ENCODE measurements at regions not wholly inside any gene's neighbourhood (a gene's known extent, or its start where the extent isn't known, plus 50 kb on each side); places are given as distances from the start of the nearest gene placed in this dataset.

DNA sequence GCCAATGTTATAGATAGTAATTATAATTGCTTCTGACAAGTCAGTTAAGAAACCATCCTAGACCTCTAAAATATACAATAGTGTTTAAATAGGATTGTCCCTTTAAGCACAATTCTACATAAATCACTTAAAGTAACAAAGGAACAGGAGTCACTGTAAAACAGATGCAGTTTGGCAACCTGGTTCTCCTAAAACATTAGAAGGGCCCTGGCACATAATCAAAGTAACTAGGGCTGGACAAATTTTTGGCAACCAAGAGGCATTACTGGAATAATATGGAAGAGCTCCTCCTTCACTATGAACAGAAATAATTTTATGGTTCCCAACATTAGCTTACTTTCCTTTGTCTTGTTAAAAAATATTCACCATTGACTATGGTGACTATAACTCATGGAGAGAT, 75.0 kb upstream of the CCDC160 start:
- H3K27ac ChIP-seq (ENCODE audit: low read length): no peak overlapping the region
- H3K4me3 ChIP-seq (ENCODE audit: low read length): no peak overlapping the region
- BruUV-seq (replicated peaks): no TSS peak
- H3K27me3 ChIP-seq (ENCODE audit: low read length): peaks cover 13% of the 10 kb centered on the region
- H4K20me1 ChIP-seq (ENCODE audit: low read length): no peaks in the 10 kb centered on the region
- H3K9me3 ChIP-seq (ENCODE audit: low read length): no peaks in the 10 kb centered on the region
- no peaks in the 10 kb centered on the region for H3K9me2 ChIP-seq (replicated peaks; ENCODE audit: low read length)
- no peak overlapping the region for H3K9ac ChIP-seq (ENCODE audit: low read length)
- no peak overlapping the region for H3K4me2 ChIP-seq (ENCODE audit: low read length)
- H3K4me1 ChIP-seq (ENCODE audit: insufficient read depth, low read length): no peaks in the 10 kb centered on the region
- no peaks in the 10 kb centered on the region for H3F3A ChIP-seq (ENCODE audit: low read length, unreplicated experiment)
- ATAC-seq: no peak
- DNase-seq: no peak
- ChIA-PET POLR2A (ENCODE audit: unreplicated experiment) (no interaction called here), CTCF (no interaction called here)
- H3K36me3 ChIP-seq (ENCODE audit: low read depth, low read length): no peaks in the 10 kb centered on the region
- no peak overlapping the region for H2AFZ ChIP-seq (ENCODE audit: low read length)
- H3K79me2 ChIP-seq (ENCODE audit: low read length): no peaks in the 10 kb centered on the region
- TF ChIP-seq EZH2 (IDR thresholded peaks at IDR 0.05; ENCODE audit: low read length, unreplicated experiment): no peak
- TF ChIP-seq, protein P1, sequence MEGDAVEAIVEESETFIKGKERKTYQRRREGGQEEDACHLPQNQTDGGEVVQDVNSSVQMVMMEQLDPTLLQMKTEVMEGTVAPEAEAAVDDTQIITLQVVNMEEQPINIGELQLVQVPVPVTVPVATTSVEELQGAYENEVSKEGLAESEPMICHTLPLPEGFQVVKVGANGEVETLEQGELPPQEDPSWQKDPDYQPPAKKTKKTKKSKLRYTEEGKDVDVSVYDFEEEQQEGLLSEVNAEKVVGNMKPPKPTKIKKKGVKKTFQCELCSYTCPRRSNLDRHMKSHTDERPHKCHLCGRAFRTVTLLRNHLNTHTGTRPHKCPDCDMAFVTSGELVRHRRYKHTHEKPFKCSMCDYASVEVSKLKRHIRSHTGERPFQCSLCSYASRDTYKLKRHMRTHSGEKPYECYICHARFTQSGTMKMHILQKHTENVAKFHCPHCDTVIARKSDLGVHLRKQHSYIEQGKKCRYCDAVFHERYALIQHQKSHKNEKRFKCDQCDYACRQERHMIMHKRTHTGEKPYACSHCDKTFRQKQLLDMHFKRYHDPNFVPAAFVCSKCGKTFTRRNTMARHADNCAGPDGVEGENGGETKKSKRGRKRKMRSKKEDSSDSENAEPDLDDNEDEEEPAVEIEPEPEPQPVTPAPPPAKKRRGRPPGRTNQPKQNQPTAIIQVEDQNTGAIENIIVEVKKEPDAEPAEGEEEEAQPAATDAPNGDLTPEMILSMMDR (conservative IDR thresholded peaks at IDR 0.05; ENCODE audit: low read depth, low read length): no peak
- intact Hi-C loops (cut with micrococcal nuclease): no loop called here

DNA sequence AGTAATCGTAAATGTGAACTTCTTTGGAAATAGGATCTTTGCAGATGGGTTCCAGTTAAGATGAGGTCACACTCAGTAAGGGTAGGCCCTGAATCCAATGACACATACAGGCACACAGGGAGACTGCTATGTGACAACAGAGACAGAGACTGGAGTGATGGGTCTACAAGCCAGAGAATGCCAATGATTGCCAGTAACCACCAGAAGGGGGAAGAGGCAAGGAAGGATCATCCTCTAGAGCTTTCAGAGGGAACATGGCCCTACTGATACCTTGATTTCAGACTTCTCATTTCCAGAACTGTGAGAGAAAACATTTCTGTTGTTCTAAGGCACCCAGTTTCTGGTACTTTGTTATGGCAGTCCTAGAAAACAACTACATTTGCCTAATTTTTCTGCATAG, 73.1 kb upstream of the CCDC160 start:
- H3K4me1 ChIP-seq (ENCODE audit: insufficient read depth, low read length): no peaks in the 10 kb centered on the region
- no peaks in the 10 kb centered on the region for H3K9me3 ChIP-seq (ENCODE audit: low read length)
- no peak overlapping the region for H3K9ac ChIP-seq (ENCODE audit: low read length)
- ATAC-seq (no peak), DNase-seq (no peak)
- no peak overlapping the region for H3K27ac ChIP-seq (ENCODE audit: low read length)
- H4K20me1 ChIP-seq (ENCODE audit: low read length): no peaks in the 10 kb centered on the region
- no TSS peak for BruUV-seq (replicated peaks)
- ChIA-PET POLR2A (ENCODE audit: unreplicated experiment) (no interaction called here), CTCF (no interaction called here)
- H3K4me2 ChIP-seq (ENCODE audit: low read length): no peak overlapping the region
- intact Hi-C loops (cut with micrococcal nuclease): no loop called here
- peaks cover 16% of the 10 kb centered on the region for H3K27me3 ChIP-seq (ENCODE audit: low read length)
- no peaks in the 10 kb centered on the region for H3F3A ChIP-seq (ENCODE audit: low read length, unreplicated experiment)
- H3K9me2 ChIP-seq (replicated peaks; ENCODE audit: low read length): no peaks in the 10 kb centered on the region
- no peak overlapping the region for H3K4me3 ChIP-seq (ENCODE audit: low read length)
- no peaks in the 10 kb centered on the region for H3K79me2 ChIP-seq (ENCODE audit: low read length)
- H3K36me3 ChIP-seq (ENCODE audit: low read depth, low read length): no peaks in the 10 kb centered on the region
- TF ChIP-seq EZH2 (IDR thresholded peaks at IDR 0.05; ENCODE audit: low read length, unreplicated experiment): no peak
- TF ChIP-seq, protein P1 (conservative IDR thresholded peaks at IDR 0.05; ENCODE audit: low read depth, low read length): no peak
- TF ChIP-seq EZH2phosphoT487 (IDR thresholded peaks at IDR 0.05; ENCODE audit: borderline replicate concordance, low read length): no peak
- H2AFZ ChIP-seq (ENCODE audit: low read length): no peak overlapping the region

DNA sequence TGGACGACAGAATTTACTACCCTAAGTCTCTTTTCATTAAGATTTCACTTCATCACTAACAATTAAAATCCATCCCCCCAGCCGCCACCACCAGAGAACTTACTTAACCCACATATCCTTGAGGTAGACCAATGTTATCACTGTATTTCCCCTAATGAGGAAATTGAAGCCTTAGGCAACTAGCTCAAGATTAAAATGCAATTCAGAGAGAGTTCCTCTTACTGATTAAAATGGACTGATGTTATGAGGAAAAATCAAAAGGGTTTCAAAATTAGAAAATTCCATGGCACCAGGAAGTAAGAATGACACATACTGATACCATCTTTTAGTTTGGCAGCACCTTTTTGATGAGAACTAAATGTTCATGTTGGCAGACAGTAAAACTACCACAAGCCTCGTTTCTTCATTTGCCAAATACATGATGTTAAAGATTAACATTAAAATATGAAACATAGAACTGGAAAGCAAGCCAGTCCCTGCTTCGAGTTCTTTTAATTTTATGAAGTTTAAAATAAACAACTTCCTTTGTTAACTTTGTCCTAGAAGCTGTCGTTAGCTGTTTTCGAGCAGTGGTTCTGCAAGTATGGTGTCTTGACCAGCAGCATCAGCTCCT, 69.3 kb upstream of the CCDC160 start:
- Histone ChIP-seq H4K20me1 (ENCODE audit: low read length) (no peaks in the 10 kb centered on the region), H3K9me2 (replicated peaks; ENCODE audit: low read length) (no peaks in the 10 kb centered on the region), H3K79me2 (ENCODE audit: low read length) (no peaks in the 10 kb centered on the region), H3K27ac (ENCODE audit: low read length) (no peak overlapping the region), H2AFZ (ENCODE audit: low read length) (no peak overlapping the region), H3K36me3 (ENCODE audit: low read depth, low read length) (no peaks in the 10 kb centered on the region), H3K9ac (ENCODE audit: low read length) (no peak overlapping the region), H3F3A (ENCODE audit: low read length, unreplicated experiment) (no peaks in the 10 kb centered on the region), H3K4me1 (ENCODE audit: insufficient read depth, low read length) (no peaks in the 10 kb centered on the region), H3K27me3 (ENCODE audit: low read length) (peaks cover 52% of the 10 kb centered on the region), H3K4me2 (ENCODE audit: low read length) (no peak overlapping the region), H3K4me3 (ENCODE audit: low read length) (no peak overlapping the region), H3K9me3 (ENCODE audit: low read length) (no peaks in the 10 kb centered on the region)
- no TSS peak for BruUV-seq (replicated peaks)
- POLR2A ChIA-PET (ENCODE audit: unreplicated experiment): no interaction called here
- TF ChIP-seq EZH2phosphoT487 (IDR thresholded peaks at IDR 0.05; ENCODE audit: borderline replicate concordance, low read length): no peak
- no peak for TF ChIP-seq EZH2 (IDR thresholded peaks at IDR 0.05; ENCODE audit: low read length, unreplicated experiment)
- TF ChIP-seq, protein P1 (conservative IDR thresholded peaks at IDR 0.05; ENCODE audit: low read depth, low read length): no peak
- intact Hi-C loops (cut with micrococcal nuclease): no loop called here
- no peak for DNase-seq
- ATAC-seq: no peak
- CTCF ChIA-PET: no interaction called here
